ENCODE measurements at regions not wholly inside any gene's neighbourhood (a gene's known extent, or its start where the extent isn't known, plus 50 kb on each side); places are given as distances from the start of the nearest gene placed in this dataset.

DNA sequence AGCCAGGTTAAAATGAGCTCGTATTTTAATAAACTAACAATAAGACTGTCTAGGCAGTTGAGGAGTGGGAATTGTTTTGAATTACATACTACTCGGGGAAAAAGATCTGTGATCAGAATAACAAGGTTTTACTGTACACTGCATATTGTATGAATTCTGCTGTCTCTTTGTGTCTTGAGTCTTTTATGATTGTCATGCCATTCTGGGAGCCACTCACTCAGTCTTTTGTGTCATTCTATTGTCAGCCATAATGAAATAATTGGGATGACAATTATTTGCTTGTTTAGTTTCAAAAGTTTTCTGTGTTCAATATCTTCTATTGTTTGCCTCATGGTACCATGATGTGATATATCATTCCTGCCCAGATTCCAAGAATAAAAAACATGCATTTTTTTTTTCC is 339.6 kb upstream of the TBL1XR1 start (continued):
- TF ChIP-seq TAF1 (conservative IDR thresholded peaks at IDR 0.05) (no peak), RXRA (IDR thresholded peaks at IDR 0.05) (no peak), SP1 (IDR thresholded peaks at IDR 0.05) (no peak)

DNA sequence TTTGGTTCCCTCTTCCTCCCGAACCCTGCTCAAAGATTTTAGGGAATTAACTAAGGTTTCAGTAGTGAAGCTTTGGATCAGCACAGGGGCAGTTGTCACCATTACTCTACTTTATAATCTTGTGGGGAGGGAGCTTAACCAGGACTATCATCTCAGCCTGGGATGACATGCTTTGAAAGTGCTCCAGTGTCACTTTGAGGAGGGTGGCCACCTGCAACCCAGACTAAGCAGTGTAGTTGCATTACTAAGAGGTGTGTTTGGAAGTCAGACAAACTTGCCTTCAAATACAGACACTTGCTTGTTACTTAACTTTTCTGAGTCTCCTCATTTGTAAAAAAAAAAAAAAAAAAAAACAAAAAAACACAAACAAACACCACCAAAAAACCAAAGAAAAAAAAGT is 340.3 kb upstream of the TBL1XR1 start:
- Histone ChIP-seq H3K4me3 (ENCODE audit: low read depth in 1 of 3, low read length in 3 of 3) (no peak overlapping the region), H3K9me3 (ENCODE audit: control insufficient read depth in 4 of 4, low read length in 3 of 4) (no peaks in the 10 kb centered on the region), H3K4me1 (ENCODE audit: control insufficient read depth in 4 of 4, insufficient read depth in 4 of 4, low read length in 3 of 4) (peaks cover 0 to 13% (median 4%) of the 10 kb centered on the region in 4 donors), H3K27ac (ENCODE audit: low read depth in 1 of 2, low read length in 2 of 2) (no peak overlapping the region), H3K27me3 (ENCODE audit: control insufficient read depth in 4 of 4, insufficient read depth in 4 of 4, low read length in 3 of 4) (no peaks in the 10 kb centered on the region), H3K36me3 (ENCODE audit: control insufficient read depth in 4 of 4, insufficient read depth in 3 of 4, low read depth in 1 of 4, low read length in 3 of 4) (no peaks in the 10 kb centered on the region), H3K9ac (ENCODE audit: low read depth in 1 of 2, low read length in 2 of 2) (no peak overlapping the region)
- DNase-seq (ENCODE audit: low spot score): no peak
- no peak for TF ChIP-seq FOXA2 (IDR thresholded peaks at IDR 0.05)
- no peak for TF ChIP-seq RXRA (IDR thresholded peaks at IDR 0.05)
- no peak for TF ChIP-seq HNF4G (IDR thresholded peaks at IDR 0.05)
- TF ChIP-seq, protein P1, sequence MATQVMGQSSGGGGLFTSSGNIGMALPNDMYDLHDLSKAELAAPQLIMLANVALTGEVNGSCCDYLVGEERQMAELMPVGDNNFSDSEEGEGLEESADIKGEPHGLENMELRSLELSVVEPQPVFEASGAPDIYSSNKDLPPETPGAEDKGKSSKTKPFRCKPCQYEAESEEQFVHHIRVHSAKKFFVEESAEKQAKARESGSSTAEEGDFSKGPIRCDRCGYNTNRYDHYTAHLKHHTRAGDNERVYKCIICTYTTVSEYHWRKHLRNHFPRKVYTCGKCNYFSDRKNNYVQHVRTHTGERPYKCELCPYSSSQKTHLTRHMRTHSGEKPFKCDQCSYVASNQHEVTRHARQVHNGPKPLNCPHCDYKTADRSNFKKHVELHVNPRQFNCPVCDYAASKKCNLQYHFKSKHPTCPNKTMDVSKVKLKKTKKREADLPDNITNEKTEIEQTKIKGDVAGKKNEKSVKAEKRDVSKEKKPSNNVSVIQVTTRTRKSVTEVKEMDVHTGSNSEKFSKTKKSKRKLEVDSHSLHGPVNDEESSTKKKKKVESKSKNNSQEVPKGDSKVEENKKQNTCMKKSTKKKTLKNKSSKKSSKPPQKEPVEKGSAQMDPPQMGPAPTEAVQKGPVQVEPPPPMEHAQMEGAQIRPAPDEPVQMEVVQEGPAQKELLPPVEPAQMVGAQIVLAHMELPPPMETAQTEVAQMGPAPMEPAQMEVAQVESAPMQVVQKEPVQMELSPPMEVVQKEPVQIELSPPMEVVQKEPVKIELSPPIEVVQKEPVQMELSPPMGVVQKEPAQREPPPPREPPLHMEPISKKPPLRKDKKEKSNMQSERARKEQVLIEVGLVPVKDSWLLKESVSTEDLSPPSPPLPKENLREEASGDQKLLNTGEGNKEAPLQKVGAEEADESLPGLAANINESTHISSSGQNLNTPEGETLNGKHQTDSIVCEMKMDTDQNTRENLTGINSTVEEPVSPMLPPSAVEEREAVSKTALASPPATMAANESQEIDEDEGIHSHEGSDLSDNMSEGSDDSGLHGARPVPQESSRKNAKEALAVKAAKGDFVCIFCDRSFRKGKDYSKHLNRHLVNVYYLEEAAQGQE (IDR thresholded peaks at IDR 0.05): no peak
- no peak for TF ChIP-seq RAD21 (IDR thresholded peaks at IDR 0.05)
- TF ChIP-seq, protein P2, sequence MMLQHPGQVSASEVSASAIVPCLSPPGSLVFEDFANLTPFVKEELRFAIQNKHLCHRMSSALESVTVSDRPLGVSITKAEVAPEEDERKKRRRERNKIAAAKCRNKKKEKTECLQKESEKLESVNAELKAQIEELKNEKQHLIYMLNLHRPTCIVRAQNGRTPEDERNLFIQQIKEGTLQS (IDR thresholded peaks at IDR 0.05): no peak
- TF ChIP-seq, protein P3, sequence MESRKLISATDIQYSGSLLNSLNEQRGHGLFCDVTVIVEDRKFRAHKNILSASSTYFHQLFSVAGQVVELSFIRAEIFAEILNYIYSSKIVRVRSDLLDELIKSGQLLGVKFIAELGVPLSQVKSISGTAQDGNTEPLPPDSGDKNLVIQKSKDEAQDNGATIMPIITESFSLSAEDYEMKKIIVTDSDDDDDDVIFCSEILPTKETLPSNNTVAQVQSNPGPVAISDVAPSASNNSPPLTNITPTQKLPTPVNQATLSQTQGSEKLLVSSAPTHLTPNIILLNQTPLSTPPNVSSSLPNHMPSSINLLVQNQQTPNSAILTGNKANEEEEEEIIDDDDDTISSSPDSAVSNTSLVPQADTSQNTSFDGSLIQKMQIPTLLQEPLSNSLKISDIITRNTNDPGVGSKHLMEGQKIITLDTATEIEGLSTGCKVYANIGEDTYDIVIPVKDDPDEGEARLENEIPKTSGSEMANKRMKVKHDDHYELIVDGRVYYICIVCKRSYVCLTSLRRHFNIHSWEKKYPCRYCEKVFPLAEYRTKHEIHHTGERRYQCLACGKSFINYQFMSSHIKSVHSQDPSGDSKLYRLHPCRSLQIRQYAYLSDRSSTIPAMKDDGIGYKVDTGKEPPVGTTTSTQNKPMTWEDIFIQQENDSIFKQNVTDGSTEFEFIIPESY (IDR thresholded peaks at IDR 0.05): no peak
- TF ChIP-seq, protein P4, sequence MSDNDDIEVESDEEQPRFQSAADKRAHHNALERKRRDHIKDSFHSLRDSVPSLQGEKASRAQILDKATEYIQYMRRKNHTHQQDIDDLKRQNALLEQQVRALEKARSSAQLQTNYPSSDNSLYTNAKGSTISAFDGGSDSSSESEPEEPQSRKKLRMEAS (IDR thresholded peaks at IDR 0.05): no peak
- TF ChIP-seq JUND (IDR thresholded peaks at IDR 0.05): no peak
- no peak for TF ChIP-seq SP1 (IDR thresholded peaks at IDR 0.05)
- TF ChIP-seq, protein P5, sequence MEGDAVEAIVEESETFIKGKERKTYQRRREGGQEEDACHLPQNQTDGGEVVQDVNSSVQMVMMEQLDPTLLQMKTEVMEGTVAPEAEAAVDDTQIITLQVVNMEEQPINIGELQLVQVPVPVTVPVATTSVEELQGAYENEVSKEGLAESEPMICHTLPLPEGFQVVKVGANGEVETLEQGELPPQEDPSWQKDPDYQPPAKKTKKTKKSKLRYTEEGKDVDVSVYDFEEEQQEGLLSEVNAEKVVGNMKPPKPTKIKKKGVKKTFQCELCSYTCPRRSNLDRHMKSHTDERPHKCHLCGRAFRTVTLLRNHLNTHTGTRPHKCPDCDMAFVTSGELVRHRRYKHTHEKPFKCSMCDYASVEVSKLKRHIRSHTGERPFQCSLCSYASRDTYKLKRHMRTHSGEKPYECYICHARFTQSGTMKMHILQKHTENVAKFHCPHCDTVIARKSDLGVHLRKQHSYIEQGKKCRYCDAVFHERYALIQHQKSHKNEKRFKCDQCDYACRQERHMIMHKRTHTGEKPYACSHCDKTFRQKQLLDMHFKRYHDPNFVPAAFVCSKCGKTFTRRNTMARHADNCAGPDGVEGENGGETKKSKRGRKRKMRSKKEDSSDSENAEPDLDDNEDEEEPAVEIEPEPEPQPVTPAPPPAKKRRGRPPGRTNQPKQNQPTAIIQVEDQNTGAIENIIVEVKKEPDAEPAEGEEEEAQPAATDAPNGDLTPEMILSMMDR (IDR thresholded peaks at IDR 0.05; ENCODE audit: low read depth, low read length, missing input control): no peak
- TF ChIP-seq EGR1 (IDR thresholded peaks at IDR 0.05; ENCODE audit: low read depth in 2 of 2): no peak
- no peak for TF ChIP-seq YY1 (IDR thresholded peaks at IDR 0.05)
- TF ChIP-seq FOXA1 (IDR thresholded peaks at IDR 0.05): no peak
- TF ChIP-seq GABPA (IDR thresholded peaks at IDR 0.05 in 1 of 2, conservative IDR thresholded peaks at IDR 0.05 in 1 of 2): no peak
- no peak for TF ChIP-seq NR2F2 (IDR thresholded peaks at IDR 0.05)
- TF ChIP-seq TAF1 (conservative IDR thresholded peaks at IDR 0.05): no peak
- no peak for TF ChIP-seq HNF4A (conservative IDR thresholded peaks at IDR 0.05)
- 90% methylated on average over 1 of the region's 1 CpG for WGBS
